Adipocyte (in vitro differentiated cells): ENCODE measurements at regions not wholly inside any gene's neighbourhood (a gene's known extent, or its start where the extent isn't known, plus 50 kb on each side); places are given as distances from the start of the nearest gene placed in this dataset.
A peak's percentile ranks its signal among the peaks of the same experiment; 100 is the strongest.
"Not testable (repeated sequence)": the region's sequence is repeated elsewhere in the genome, so short reads cannot be mapped to it uniquely, and the experiment has no call there.

Experiments
- DNase-seq: peaks from one replicate; pipeline ENCODE4 v3.0.0-alpha.2; 2015; ENCODE audit warnings: low read depth
- H3K27me3 ChIP-seq: replicated peaks from 2 replicates; pipeline ENCODE4 v1.7.0; 2013; ENCODE audit warnings: mild to moderate bottlenecking, low read length, moderate library complexity; ENCODE audit not compliant: control insufficient read depth, insufficient read depth
- H3K36me3 ChIP-seq: 2 replicates; pipeline ENCODE4 v1.7.0; 2013; ENCODE audit warnings: low read length, mild to moderate bottlenecking, moderate library complexity; ENCODE audit not compliant: control insufficient read depth, insufficient read depth, severe bottlenecking
- H3K4me1 ChIP-seq: 2 replicates; pipeline ENCODE4 v1.7.0; 2013; ENCODE audit warnings: mild to moderate bottlenecking, low read length, moderate library complexity; ENCODE audit not compliant: control insufficient read depth, insufficient read depth
- H3K4me3 ChIP-seq: 2 replicates; pipeline ENCODE4 v1.7.0; 2013; ENCODE audit warnings: mild to moderate bottlenecking, low read length, moderate library complexity
- H3K9ac ChIP-seq: 2 replicates; pipeline ENCODE4 v1.7.0; 2013; ENCODE audit warnings: mild to moderate bottlenecking, low read length, moderate library complexity
- H3K9me3 ChIP-seq: 2 replicates; pipeline ENCODE4 v1.7.0; 2013; ENCODE audit warnings: mild to moderate bottlenecking, low read length, moderate library complexity; ENCODE audit not compliant: control insufficient read depth

GRCh38 chr6:74368746-74369145 is 672.7 kb downstream of the CD109 start:
- no peaks in the 10 kb centered on the region for H3K27me3 ChIP-seq
- DNase-seq: peak; percentile 7
- no peak overlapping the region for H3K9ac ChIP-seq
- peaks cover 22% of the 10 kb centered on the region for H3K4me1 ChIP-seq
- H3K9me3 ChIP-seq: no peaks in the 10 kb centered on the region
- no peaks in the 10 kb centered on the region for H3K36me3 ChIP-seq
- no peak overlapping the region for H3K4me3 ChIP-seq

GRCh38 chr6:74366634-74367033 is 670.6 kb downstream of the CD109 start:
- no peak overlapping the region for H3K9ac ChIP-seq
- no peak overlapping the region for H3K4me3 ChIP-seq
- DNase-seq: peak; percentile 51
- H3K36me3 ChIP-seq: no peaks in the 10 kb centered on the region
- H3K9me3 ChIP-seq: no peaks in the 10 kb centered on the region
- H3K4me1 ChIP-seq: peaks cover 30% of the 10 kb centered on the region
- H3K27me3 ChIP-seq: no peaks in the 10 kb centered on the region

GRCh38 chr6:74362391-74362790 is 666.4 kb downstream of the CD109 start:
- H3K27me3 ChIP-seq: no peaks in the 10 kb centered on the region
- no peak for DNase-seq
- no peaks in the 10 kb centered on the region for H3K36me3 ChIP-seq

DNA sequence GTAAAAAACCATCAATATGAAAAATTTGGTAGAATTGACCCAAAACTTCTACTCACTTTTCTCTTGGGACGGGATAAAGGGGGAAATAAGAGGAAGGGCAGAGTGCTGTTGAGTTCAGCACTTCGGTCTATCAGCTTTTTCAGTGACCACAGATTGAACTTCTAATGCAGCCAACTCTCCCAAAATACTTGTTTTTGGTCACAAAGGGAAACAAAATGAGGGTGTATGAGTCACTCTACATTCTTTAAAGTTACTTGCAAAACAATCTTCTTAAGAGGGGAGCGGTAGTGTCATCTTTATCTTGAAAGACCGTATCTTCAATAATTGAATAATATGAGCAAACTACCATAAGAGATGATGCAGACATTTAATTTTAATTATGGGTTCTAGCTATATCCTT is 661.3 kb downstream of the CD109 start:
- peak; percentile 55 for DNase-seq
- Histone ChIP-seq H3K4me3 (peak overlapping the region; percentile 70), H3K27me3 (no peaks in the 10 kb centered on the region), H3K4me1 (peaks cover 29% of the 10 kb centered on the region), H3K36me3 (no peaks in the 10 kb centered on the region), H3K9me3 (no peaks in the 10 kb centered on the region), H3K9ac (peak overlapping the region; percentile 41)

More at GRCh38 chr6:74362391-74362790, 666.4 kb downstream of the CD109 start:
- Histone ChIP-seq H3K4me1 (peaks cover 19% of the 10 kb centered on the region), H3K9ac (no peak overlapping the region), H3K9me3 (no peaks in the 10 kb centered on the region), H3K4me3 (no peak overlapping the region)

- Histone ChIP-seq H3K27me3 (no peaks in the 10 kb centered on the region), H3K4me1 (peaks cover 23% of the 10 kb centered on the region), H3K36me3 (no peaks in the 10 kb centered on the region), H3K4me3 (no peak overlapping the region), H3K9ac (no peak overlapping the region), H3K9me3 (no peaks in the 10 kb centered on the region)
- DNase-seq: peak; percentile 40
Measured at GRCh38 chr6:74356391-74356790, 660.4 kb downstream of the CD109 start.

- no peak for DNase-seq
- Histone ChIP-seq H3K9ac (no peak overlapping the region), H3K36me3 (no peaks in the 10 kb centered on the region), H3K9me3 (no peaks in the 10 kb centered on the region), H3K4me3 (no peak overlapping the region), H3K4me1 (no peaks in the 10 kb centered on the region), H3K27me3 (no peaks in the 10 kb centered on the region)
Measured at GRCh38 chr6:74346936-74347535, 651.0 kb downstream of the CD109 start.

GRCh38 chr6:74343804-74344203 is 647.8 kb downstream of the CD109 start:
- no peaks in the 10 kb centered on the region for H3K9me3 ChIP-seq
- H3K27me3 ChIP-seq: no peaks in the 10 kb centered on the region
- peak; percentile 21 for DNase-seq
- H3K4me1 ChIP-seq: no peaks in the 10 kb centered on the region
- no peak overlapping the region for H3K4me3 ChIP-seq
- H3K36me3 ChIP-seq: no peaks in the 10 kb centered on the region
- H3K9ac ChIP-seq: no peak overlapping the region

- not testable (repeated sequence) for H3K9ac ChIP-seq, DNase-seq, H3K27me3 ChIP-seq, H3K4me3 ChIP-seq, H3K36me3 ChIP-seq, H3K4me1 ChIP-seq, H3K9me3 ChIP-seq
Measured at GRCh38 chr6:74343321-74343720, 647.3 kb downstream of the CD109 start.

- Histone ChIP-seq H3K4me1 (no peaks in the 10 kb centered on the region), H3K4me3 (no peak overlapping the region), H3K9me3 (no peaks in the 10 kb centered on the region), H3K9ac (no peak overlapping the region), H3K36me3 (no peaks in the 10 kb centered on the region), H3K27me3 (no peaks in the 10 kb centered on the region)
- DNase-seq: no peak
Measured at GRCh38 chr6:74334722-74335121, 638.7 kb downstream of the CD109 start.

GRCh38 chr6:74333406-74333805 is 637.4 kb downstream of the CD109 start:
- H3K9ac ChIP-seq: no peak overlapping the region
- DNase-seq: peak; percentile 33
- no peaks in the 10 kb centered on the region for H3K27me3 ChIP-seq
- no peak overlapping the region for H3K4me3 ChIP-seq
- no peaks in the 10 kb centered on the region for H3K36me3 ChIP-seq
- no peaks in the 10 kb centered on the region for H3K4me1 ChIP-seq
- no peaks in the 10 kb centered on the region for H3K9me3 ChIP-seq

DNA sequence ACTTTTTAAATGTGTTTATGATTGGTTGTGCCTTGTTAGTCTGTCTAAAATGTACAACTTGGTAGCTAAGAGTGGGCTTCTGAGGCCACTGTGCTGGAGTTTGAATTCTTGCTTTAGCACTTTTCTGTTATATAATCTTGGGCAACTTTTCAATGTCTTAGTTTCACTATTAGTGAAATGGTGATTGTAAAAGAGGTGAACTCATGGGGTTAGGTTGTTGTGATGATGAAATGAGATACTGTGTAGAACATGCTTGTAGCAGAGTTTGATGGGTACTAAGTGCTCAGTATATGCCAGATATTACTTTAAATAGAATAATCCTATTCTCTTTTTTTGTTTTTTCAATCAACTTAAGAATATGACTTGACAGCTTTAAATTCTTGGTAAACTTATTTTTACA is 624.7 kb downstream of the CD109 start:
- no peak overlapping the region for H3K9ac ChIP-seq
- no peaks in the 10 kb centered on the region for H3K9me3 ChIP-seq
- no peaks in the 10 kb centered on the region for H3K36me3 ChIP-seq
- H3K27me3 ChIP-seq: no peaks in the 10 kb centered on the region
- no peaks in the 10 kb centered on the region for H3K4me1 ChIP-seq
- DNase-seq: no peak
- H3K4me3 ChIP-seq: no peak overlapping the region

- no peaks in the 10 kb centered on the region for H3K4me1 ChIP-seq
- no peak overlapping the region for H3K4me3 ChIP-seq
- no peaks in the 10 kb centered on the region for H3K27me3 ChIP-seq
- H3K9ac ChIP-seq: no peak overlapping the region
- no peaks in the 10 kb centered on the region for H3K36me3 ChIP-seq
- no peak for DNase-seq
- no peaks in the 10 kb centered on the region for H3K9me3 ChIP-seq
Measured at GRCh38 chr6:74320074-74320473, 624.1 kb downstream of the CD109 start.
